C4-2B (cell line): ENCODE measurements at regions not wholly inside any gene's neighbourhood (a gene's known extent, or its start where the extent isn't known, plus 50 kb on each side); places are given as distances from the start of the nearest gene placed in this dataset.

Experiments
- ZFX ChIP-seq: fragments of 450-650 bp; IDR thresholded peaks from 2 replicates; pipeline ENCODE4 v1.6.1; 2017
- TF ChIP-seq, protein P1 (sequence below): fragments of 450-650 bp; conservative IDR thresholded peaks from 2 replicates; pipeline ENCODE4 v1.5.1; 2017; ENCODE audit warnings: mild to moderate bottlenecking

DNA sequence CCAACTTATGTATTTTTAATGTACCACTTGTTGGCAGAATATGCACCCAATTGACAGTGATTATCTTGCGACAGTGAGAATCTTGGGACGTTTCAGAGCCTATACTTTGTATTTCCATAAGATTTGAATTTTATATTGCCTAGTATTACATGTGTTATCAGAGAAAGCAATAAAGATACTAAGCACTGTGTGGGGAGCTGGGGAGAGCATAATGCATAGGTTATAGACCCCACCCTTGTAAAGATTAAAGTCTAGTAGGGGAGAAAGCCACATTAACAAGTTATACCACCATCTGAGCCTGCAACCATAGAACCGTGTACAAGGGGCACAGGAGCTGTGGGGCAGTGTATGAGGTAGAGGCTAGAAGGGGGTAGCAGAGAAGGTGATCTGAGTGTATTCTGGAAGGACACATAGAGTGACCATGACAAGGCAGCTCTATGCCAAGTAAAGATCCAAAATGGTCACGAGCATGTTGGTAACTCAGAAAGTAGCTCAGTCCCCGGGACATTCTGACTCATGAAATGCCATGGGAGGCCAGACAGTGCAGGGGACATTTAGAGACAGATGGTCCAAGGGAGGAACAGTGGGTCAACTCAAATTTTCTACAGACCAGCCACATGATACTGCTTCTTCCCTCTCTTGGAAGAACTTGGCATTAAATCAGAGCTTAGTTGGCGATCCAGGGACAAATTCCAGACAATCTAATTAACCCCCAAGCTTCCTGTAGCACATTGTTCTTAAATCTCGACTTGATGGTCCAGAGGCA lies 84.5 kb downstream of the ADRA2A start:
- TF ChIP-seq, protein P1, sequence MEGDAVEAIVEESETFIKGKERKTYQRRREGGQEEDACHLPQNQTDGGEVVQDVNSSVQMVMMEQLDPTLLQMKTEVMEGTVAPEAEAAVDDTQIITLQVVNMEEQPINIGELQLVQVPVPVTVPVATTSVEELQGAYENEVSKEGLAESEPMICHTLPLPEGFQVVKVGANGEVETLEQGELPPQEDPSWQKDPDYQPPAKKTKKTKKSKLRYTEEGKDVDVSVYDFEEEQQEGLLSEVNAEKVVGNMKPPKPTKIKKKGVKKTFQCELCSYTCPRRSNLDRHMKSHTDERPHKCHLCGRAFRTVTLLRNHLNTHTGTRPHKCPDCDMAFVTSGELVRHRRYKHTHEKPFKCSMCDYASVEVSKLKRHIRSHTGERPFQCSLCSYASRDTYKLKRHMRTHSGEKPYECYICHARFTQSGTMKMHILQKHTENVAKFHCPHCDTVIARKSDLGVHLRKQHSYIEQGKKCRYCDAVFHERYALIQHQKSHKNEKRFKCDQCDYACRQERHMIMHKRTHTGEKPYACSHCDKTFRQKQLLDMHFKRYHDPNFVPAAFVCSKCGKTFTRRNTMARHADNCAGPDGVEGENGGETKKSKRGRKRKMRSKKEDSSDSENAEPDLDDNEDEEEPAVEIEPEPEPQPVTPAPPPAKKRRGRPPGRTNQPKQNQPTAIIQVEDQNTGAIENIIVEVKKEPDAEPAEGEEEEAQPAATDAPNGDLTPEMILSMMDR = no peak
- TF ChIP-seq ZFX = no peak
